HCT116 (cell line): ENCODE measurements at regions not wholly inside any gene's neighbourhood (a gene's known extent, or its start where the extent isn't known, plus 50 kb on each side); places are given as distances from the start of the nearest gene placed in this dataset.

Experiments used
- ATAC-seq: fragments of 200-7000 bp; cut with Tn5 transposase; 2 replicates; pipeline ENCODE4 v1.9.1; 2020; ENCODE audit warnings: mild to moderate bottlenecking, moderate library complexity
- BruUV-seq: library from RNA; stranded (reverse); fragments of 400-500 nt; replicated peaks from 2 replicates; lab custom pipeline; 2021; lab: Mats Ljungman, UMichigan
- CTCF ChIA-PET: fragments of 300-600 bp; sonication (Branson Sonifier 250); formaldehyde crosslinking; loops from one replicate; lab custom pipeline; 2021; ENCODE audit warnings: antibody characterized with exemption; lab: Charles Lee
- POLR2A ChIA-PET: fragments of 300-600, 350-600 bp; sonication (Branson Sonifier 250); formaldehyde crosslinking; loops from one replicate; lab custom pipeline; 2021; ENCODE audit warnings: antibody characterized with exemption; lab: Charles Lee
- RAD21 ChIA-PET, 2 experiments: fragments of 300-600 bp; sonication (Branson Sonifier 250); formaldehyde crosslinking; loops; one replicate each; lab custom pipeline; 2023; ENCODE audit warnings: low total read pairs in 2 of 2; ENCODE audit not compliant: uncharacterized antibody in 2 of 2, unreplicated experiment in 2 of 2, low non-redundant PET in 1 of 2; lab: Charles Lee
- DNase-seq: peaks from one replicate; pipeline ENCODE4 v3.0.0-alpha.2; 2010; ENCODE audit warnings: low read depth, low spot score
- H2AFZ ChIP-seq: fragments of 200-600 bp; shearing (Covaris generic), sonication (generic); 2 replicates; pipeline ENCODE4 v1.6.1; 2017; ENCODE audit warnings: low read depth, mixed run types, mixed read lengths, antibody characterized with exemption, low read length; ENCODE audit not compliant: poor library complexity, severe bottlenecking
- H3K27ac ChIP-seq: 2 replicates; pipeline ENCODE4 v1.5.1; 2012; ENCODE audit warnings: low read depth, low read length
- H3K27me3 ChIP-seq: fragments of 200-600 bp; sonication (generic); 2 replicates; pipeline ENCODE4 v1.6.1; 2016; ENCODE audit warnings: mixed run types, low read length, mixed read lengths; ENCODE audit not compliant: insufficient read depth
- H3K36me3 ChIP-seq, 2 experiments: fragments of 200-500 bp in 1 of 2; fragments of 200-600 bp in 1 of 2; sonication (Bioruptor generic) in 1 of 2; sonication (generic) in 1 of 2; 2 replicates each; pipeline versions ENCODE4 v1.5.1 to v1.6.1; 2014 to 2016; ENCODE audit warnings: low read length in 2 of 2, inconsistent platforms in 1 of 2, mixed read lengths in 1 of 2, mixed run types in 1 of 2; ENCODE audit not compliant: insufficient read depth in 2 of 2, control insufficient read depth in 1 of 2
- H3K4me1 ChIP-seq, 2 experiments: fragments of 200-600 bp in 1 of 2; sonication (generic) in 1 of 2; 2 replicates each; pipeline versions ENCODE4 v1.5.1 to v1.6.1; 2012 to 2017; ENCODE audit warnings: low read length in 2 of 2, inconsistent platforms in 1 of 2, mild to moderate bottlenecking in 1 of 2, mixed read lengths in 1 of 2, mixed run types in 1 of 2, moderate library complexity in 1 of 2; ENCODE audit not compliant: insufficient read depth in 2 of 2, control insufficient read depth in 1 of 2
- H3K4me2 ChIP-seq: fragments of 200-600 bp; sonication (generic); 2 replicates; pipeline ENCODE4 v1.6.1; 2017; ENCODE audit warnings: mixed run types, low read length, mixed read lengths
- H3K4me3 ChIP-seq, 2 experiments: fragments of 200-600 bp in 1 of 2; sonication (generic) in 1 of 2; replicated peaks in 1 of 2; 2 replicates each; pipeline ENCODE4 v1.5.1; 2011 to 2016; ENCODE audit warnings: low read length in 2 of 2, control low read depth in 1 of 2, low read depth in 1 of 2, mild to moderate bottlenecking in 1 of 2, mixed read lengths in 1 of 2, mixed run types in 1 of 2
- H3K79me2 ChIP-seq: fragments of 200-600 bp; sonication (generic); 2 replicates; pipeline ENCODE4 v1.6.1; 2017; ENCODE audit warnings: mild to moderate bottlenecking, mixed run types, low read length, moderate library complexity, mixed read lengths; ENCODE audit not compliant: insufficient read depth
- H3K9ac ChIP-seq: fragments of 200-600 bp; sonication (generic); 2 replicates; pipeline ENCODE4 v1.6.1; 2016; ENCODE audit warnings: low read length, mixed read lengths
- H3K9me2 ChIP-seq: fragments of 200-600 bp; sonication (generic), shearing (Covaris generic); 2 replicates; pipeline ENCODE4 v1.6.1; 2017; ENCODE audit warnings: mixed run types, mild to moderate bottlenecking, moderate library complexity; ENCODE audit not compliant: insufficient read depth
- H3K9me3 ChIP-seq, 2 experiments: fragments of 200-500 bp in 1 of 2; fragments of 200-600 bp in 1 of 2; sonication (Bioruptor generic) in 1 of 2; sonication (generic) in 1 of 2; 2 replicates each; pipeline ENCODE4 v1.6.1; 2014 to 2017; ENCODE audit warnings: low read length in 2 of 2, mixed read lengths in 2 of 2, inconsistent platforms in 1 of 2, low read depth in 1 of 2, mild to moderate bottlenecking in 1 of 2, mixed run types in 1 of 2, moderate library complexity in 1 of 2; ENCODE audit not compliant: control insufficient read depth in 1 of 2, insufficient read depth in 1 of 2
- H4K20me1 ChIP-seq: fragments of 200-600 bp; sonication (generic), shearing (Covaris generic); 2 replicates; pipeline ENCODE4 v1.6.1; 2017; ENCODE audit warnings: mixed run types, mild to moderate bottlenecking, moderate library complexity; ENCODE audit not compliant: insufficient read depth
- EGR1 ChIP-seq: IDR thresholded peaks from 2 replicates; pipeline ENCODE4 v1.6.1; 2012; ENCODE audit warnings: low read depth
- EZH2 ChIP-seq: fragments of 200-600 bp; sonication (generic); IDR thresholded peaks from 2 replicates; pipeline ENCODE4 v1.6.1; 2017; ENCODE audit warnings: antibody characterized with exemption, mixed run types
- FOSL1 ChIP-seq: IDR thresholded peaks from 2 replicates; pipeline ENCODE4 v1.6.1; 2012; ENCODE audit warnings: low read depth
- JUND ChIP-seq: IDR thresholded peaks from 2 replicates; pipeline ENCODE4 v1.6.1; 2012
- MAX ChIP-seq: IDR thresholded peaks from 2 replicates; pipeline ENCODE4 v1.6.1; 2012
- POLR2A ChIP-seq: IDR thresholded peaks from 2 replicates; pipeline ENCODE4 v1.7.0; 2011; ENCODE audit warnings: borderline replicate concordance; ENCODE audit not compliant: insufficient read depth, insufficient read length; ENCODE audit errors: extremely low read depth
- POLR2AphosphoS5 ChIP-seq: IDR thresholded peaks from 2 replicates; pipeline ENCODE4 v1.6.1; 2011; ENCODE audit warnings: mild to moderate bottlenecking, low read depth, low read length, moderate library complexity
- SRF ChIP-seq: IDR thresholded peaks from 2 replicates; pipeline ENCODE4 v1.6.1; 2012; ENCODE audit warnings: low read depth
- ZNF274 ChIP-seq: fragments of 200-500 bp; sonication (Bioruptor generic); IDR thresholded peaks from 2 replicates; pipeline ENCODE4 v1.6.1; 2014; ENCODE audit warnings: mild to moderate bottlenecking, low read depth, low read length, inconsistent platforms
- intact Hi-C: fragments of 100-400 bp; cut with micrococcal nuclease; formaldehyde crosslinking; loops from 2 replicates; pipeline ENCODE4 v1.10.0; 2022

DNA sequence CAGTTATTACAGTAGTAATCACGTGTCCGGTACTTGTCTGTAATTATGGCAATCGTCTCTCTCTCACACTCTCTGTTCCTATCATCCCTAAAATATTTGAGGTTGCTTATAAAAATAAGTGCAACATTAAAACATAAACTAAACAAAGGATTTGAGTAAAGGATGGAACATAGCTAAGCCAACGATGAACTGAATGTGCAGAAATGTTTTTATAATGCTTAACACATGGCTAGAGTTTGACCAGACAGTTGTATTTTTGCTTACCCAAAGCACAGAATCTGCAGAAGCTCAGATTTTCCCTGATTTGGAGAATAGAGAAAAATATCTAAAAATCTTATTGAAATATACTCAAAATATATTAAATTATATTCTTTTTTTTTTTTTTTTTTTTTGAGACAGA, 1030.9 kb downstream of the NAALADL2 start (continued):
- TF ChIP-seq MAX, result no peak
- no peak for TF ChIP-seq SRF
- no peak for TF ChIP-seq JUND

- Histone ChIP-seq H3K9me3 (no peaks in the 10 kb centered on the region), H3K4me3 (no peak overlapping the region), H3K27me3 (no peaks in the 10 kb centered on the region), H3K9ac (no peak overlapping the region), H4K20me1 (no peaks in the 10 kb centered on the region), H3K4me2 (no peak overlapping the region), H3K36me3 (no peaks in the 10 kb centered on the region), H3K4me1 (no peaks in the 10 kb centered on the region), H2AFZ (no peak overlapping the region), H3K79me2 (no peaks in the 10 kb centered on the region), H3K9me2 (no peaks in the 10 kb centered on the region), H3K27ac (no peak overlapping the region)
- TF ChIP-seq ZNF274, result no peak
- TF ChIP-seq EGR1, result no peak
- TF ChIP-seq POLR2A, result no peak
- TF ChIP-seq POLR2AphosphoS5, result no peak
- DNase-seq (no peak), ATAC-seq (no peak)
- CTCF ChIA-PET, result no interaction called here
- POLR2A ChIA-PET, result no interaction called here
- RAD21 ChIA-PET, result no interaction called here
- BruUV-seq, result no TSS peak
- intact Hi-C loops, result no loop called here
Observed at GRCh38 chr3:175885231-175885766, 1026.2 kb downstream of the NAALADL2 start.

GRCh38 chr3:175879417-175879816, 1020.3 kb downstream of the NAALADL2 start:
- no peak overlapping the region for H3K9ac ChIP-seq
- H3K27ac ChIP-seq, result no peak overlapping the region
- intact Hi-C loops, result no loop called here
- ChIA-PET RAD21 (no interaction called here), CTCF (no interaction called here)
- no peaks in the 10 kb centered on the region for H4K20me1 ChIP-seq
- no peak overlapping the region for H2AFZ ChIP-seq
- H3K4me3 ChIP-seq, result no peak overlapping the region
- no peaks in the 10 kb centered on the region for H3K4me1 ChIP-seq
- H3K4me2 ChIP-seq, result no peak overlapping the region
- ATAC-seq, result no peak
- no peaks in the 10 kb centered on the region for H3K9me2 ChIP-seq
- TF ChIP-seq EZH2, result no peak
- TF ChIP-seq FOSL1, result no peak
- TF ChIP-seq, all 23 proteins: peak for 0
- Histone ChIP-seq H3K9me3 (no peaks in the 10 kb centered on the region), H3K36me3 (no peaks in the 10 kb centered on the region), H3K27me3 (no peaks in the 10 kb centered on the region), H3K79me2 (no peaks in the 10 kb centered on the region)
- POLR2A ChIA-PET, result no interaction called here
- DNase-seq, result no peak
- no TSS peak for BruUV-seq
